ENCODE measurements at regions not wholly inside any gene's neighbourhood (a gene's known extent, or its start where the extent isn't known, plus 50 kb on each side); places are given as distances from the start of the nearest gene placed in this dataset.
"Not testable (repeated sequence)": the region's sequence is repeated elsewhere in the genome, so short reads cannot be mapped to it uniquely, and the experiment has no call there.

GRCh38 chr1:220942278-220942677 is 63.0 kb downstream of the HLX start:
- H3K4me3 ChIP-seq, result no peak overlapping the region
- H3K27ac ChIP-seq, result no peak overlapping the region
- TF ChIP-seq CTCF (IDR thresholded peaks at IDR 0.05), result no peak
- no peak overlapping the region for H3K9ac ChIP-seq (ENCODE audit: low read depth in 2 of 2, low read length in 2 of 2)
- intact Hi-C loops (cut with DNase I), result no loop called here
- no peak for DNase-seq
- no peaks in the 10 kb centered on the region for H3K4me1 ChIP-seq
- H3K9me3 ChIP-seq, result no peaks in the 10 kb centered on the region
- H3K27me3 ChIP-seq, result no peaks in the 10 kb centered on the region
- H3K36me3 ChIP-seq, result no peaks in the 10 kb centered on the region

GRCh38 chr1:220942914-220943313 is 63.7 kb downstream of the HLX start:
- H3K27me3 ChIP-seq; H3K9me3 ChIP-seq; DNase-seq; H3K9ac ChIP-seq (ENCODE audit: low read depth in 2 of 2, low read length in 2 of 2); H3K4me1 ChIP-seq; intact Hi-C loops (cut with DNase I); H3K27ac ChIP-seq; H3K36me3 ChIP-seq; H3K4me3 ChIP-seq: not testable (repeated sequence)

- Histone ChIP-seq H3K9me3 (no peaks in the 10 kb centered on the region), H3K36me3 (no peaks in the 10 kb centered on the region), H3K27ac (no peak overlapping the region), H3K4me3 (no peak overlapping the region), H3K27me3 (no peaks in the 10 kb centered on the region), H3K9ac (ENCODE audit: low read depth in 2 of 2, low read length in 2 of 2) (no peak overlapping the region), H3K4me1 (no peaks in the 10 kb centered on the region)
- no peak for DNase-seq
- intact Hi-C loops (cut with DNase I), result no loop called here
- TF ChIP-seq CTCF (IDR thresholded peaks at IDR 0.05), result no peak
Observed at GRCh38 chr1:220943319-220943996, 64.2 kb downstream of the HLX start.

GRCh38 chr1:220950576-220950975 is 71.3 kb downstream of the HLX start:
- DNase-seq, result no peak
- intact Hi-C loops (cut with DNase I), result no loop called here
- Histone ChIP-seq H3K4me1 (no peaks in the 10 kb centered on the region), H3K9me3 (no peaks in the 10 kb centered on the region), H3K27me3 (no peaks in the 10 kb centered on the region), H3K9ac (ENCODE audit: low read depth in 2 of 2, low read length in 2 of 2) (no peak overlapping the region), H3K27ac (no peak overlapping the region), H3K4me3 (no peak overlapping the region), H3K36me3 (no peaks in the 10 kb centered on the region)
- TF ChIP-seq CTCF (IDR thresholded peaks at IDR 0.05), result no peak

- Histone ChIP-seq H3K27me3 (no peaks in the 10 kb centered on the region), H3K4me1 (no peaks in the 10 kb centered on the region), H3K9ac (ENCODE audit: low read depth in 2 of 2, low read length in 2 of 2) (no peak overlapping the region), H3K36me3 (no peaks in the 10 kb centered on the region), H3K9me3 (no peaks in the 10 kb centered on the region), H3K27ac (no peak overlapping the region), H3K4me3 (no peak overlapping the region)
- DNase-seq, result no peak
- no peak for TF ChIP-seq CTCF (IDR thresholded peaks at IDR 0.05)
- intact Hi-C loops (cut with DNase I), result no loop called here
Observed at GRCh38 chr1:220952961-220953643, 73.9 kb downstream of the HLX start.
